H9 (cell line): ENCODE measurements at regions not wholly inside any gene's neighbourhood (a gene's known extent, or its start where the extent isn't known, plus 50 kb on each side); places are given as distances from the start of the nearest gene placed in this dataset.

Source experiments
- DNase-seq: peaks from one replicate; pipeline ENCODE4 v3.0.0-alpha.2; 2017
- H2AFZ ChIP-seq: one replicate; pipeline ENCODE4 v1.6.1; 2013; ENCODE audit warnings: mild to moderate bottlenecking, low read length, control low read depth, moderate library complexity
- H2AK5ac ChIP-seq: 2 replicates; pipeline ENCODE4 v1.6.1; 2013; ENCODE audit warnings: low read length, control low read depth, mixed read lengths; ENCODE audit not compliant: insufficient read length
- H2BK120ac ChIP-seq: one replicate; pipeline ENCODE4 v1.6.1; 2013; ENCODE audit warnings: low read depth, mild to moderate bottlenecking, low read length, control low read depth, inconsistent platforms; ENCODE audit not compliant: poor library complexity, severe bottlenecking
- H2BK12ac ChIP-seq: 2 replicates; pipeline ENCODE4 v1.6.1; 2013; ENCODE audit warnings: low read length, control low read depth, mixed read lengths, low read depth; ENCODE audit not compliant: insufficient read length
- H2BK15ac ChIP-seq: 2 replicates; pipeline ENCODE4 v1.6.1; 2013; ENCODE audit warnings: low read depth, low read length, control low read depth
- H2BK20ac ChIP-seq: one replicate; pipeline ENCODE4 v1.6.1; 2013; ENCODE audit warnings: low read depth, mild to moderate bottlenecking, low read length, control low read depth, inconsistent platforms; ENCODE audit not compliant: poor library complexity, severe bottlenecking
- H2BK5ac ChIP-seq: 2 replicates; pipeline ENCODE4 v1.6.1; 2013; ENCODE audit warnings: low read length, control low read depth, mixed read lengths; ENCODE audit not compliant: insufficient read length
- H3K14ac ChIP-seq: 2 replicates; pipeline ENCODE4 v1.6.1; 2013; ENCODE audit warnings: low read length, control low read depth; ENCODE audit not compliant: insufficient read depth
- H3K18ac ChIP-seq: 2 replicates; pipeline ENCODE4 v1.6.1; 2013; ENCODE audit warnings: low read depth, mild to moderate bottlenecking, mixed read lengths, low read length, control low read depth; ENCODE audit not compliant: insufficient read length
- H3K23ac ChIP-seq: 2 replicates; pipeline ENCODE4 v1.6.1; 2013; ENCODE audit warnings: low read length, control low read depth, mixed read lengths, low read depth; ENCODE audit not compliant: insufficient read length
- H3K23me2 ChIP-seq: 2 replicates; pipeline ENCODE4 v1.6.1; 2013; ENCODE audit warnings: low read depth, mild to moderate bottlenecking, mixed read lengths, low read length, control low read depth; ENCODE audit not compliant: insufficient read length, poor library complexity, severe bottlenecking
- H3K27ac ChIP-seq: 2 replicates; pipeline ENCODE4 v1.5.1; 2013; ENCODE audit warnings: low read length, control low read depth, mixed read lengths, low read depth; ENCODE audit not compliant: insufficient read length
- H3K27me3 ChIP-seq: 2 replicates; pipeline ENCODE4 v1.6.1; 2013; ENCODE audit warnings: low read length, control low read depth, inconsistent platforms; ENCODE audit not compliant: insufficient read depth
- H3K4ac ChIP-seq: 2 replicates; pipeline ENCODE4 v1.6.1; 2013; ENCODE audit warnings: low read depth, mild to moderate bottlenecking, control low read depth, inconsistent platforms, low read length, moderate library complexity
- H3K4me1 ChIP-seq: 2 replicates; pipeline ENCODE4 v1.6.1; 2013; ENCODE audit warnings: low read length, control low read depth, inconsistent platforms; ENCODE audit not compliant: insufficient read depth
- H3K4me2 ChIP-seq: 2 replicates; pipeline ENCODE4 v1.6.1; 2013; ENCODE audit warnings: low read length, control low read depth, mixed read lengths; ENCODE audit not compliant: insufficient read length, insufficient read depth
- H3K56ac ChIP-seq: 2 replicates; pipeline ENCODE4 v1.6.1; 2013; ENCODE audit warnings: low read depth, mild to moderate bottlenecking, mixed read lengths, low read length, control low read depth; ENCODE audit not compliant: insufficient read length
- H3K79me1 ChIP-seq: 2 replicates; pipeline ENCODE4 v1.6.1; 2013; ENCODE audit warnings: low read depth, mild to moderate bottlenecking, moderate library complexity, low read length, control low read depth, inconsistent platforms; ENCODE audit not compliant: insufficient read depth, poor library complexity, severe bottlenecking
- H3K79me2 ChIP-seq: 2 replicates; pipeline ENCODE4 v1.6.1; 2013; ENCODE audit warnings: low read length, control low read depth, inconsistent platforms; ENCODE audit not compliant: insufficient read depth
- H3K9ac ChIP-seq: 2 replicates; pipeline ENCODE4 v1.6.1; 2013; ENCODE audit warnings: low read length, control low read depth, mixed read lengths; ENCODE audit not compliant: insufficient read length; ENCODE audit errors: extremely low read depth
- H3K9me3 ChIP-seq: one replicate; pipeline ENCODE4 v1.6.1; 2013; ENCODE audit warnings: low read depth, low read length, inconsistent platforms; ENCODE audit not compliant: control insufficient read depth
- H3T11ph ChIP-seq: one replicate; pipeline ENCODE4 v1.6.1; 2013; ENCODE audit warnings: mild to moderate bottlenecking, low read length, control low read depth, inconsistent platforms
- H4K20me1 ChIP-seq: one replicate; pipeline ENCODE4 v1.6.1; 2013; ENCODE audit not compliant: control insufficient read depth, insufficient read length, insufficient read depth
- H4K5ac ChIP-seq: 2 replicates; pipeline ENCODE4 v1.6.1; 2013; ENCODE audit warnings: low read depth, mild to moderate bottlenecking, mixed read lengths, low read length, control low read depth; ENCODE audit not compliant: insufficient read length
- H4K8ac ChIP-seq: replicated peaks from 2 replicates; pipeline ENCODE4 v1.6.1; 2013; ENCODE audit warnings: low read length, control low read depth, mixed read lengths, low read depth; ENCODE audit not compliant: insufficient read length
- H4K91ac ChIP-seq: 2 replicates; pipeline ENCODE4 v1.6.1; 2013; ENCODE audit warnings: low read depth, mild to moderate bottlenecking, moderate library complexity, mixed read lengths, low read length, control low read depth; ENCODE audit not compliant: insufficient read length
- H3K27ac Mint-ChIP-seq, 3 experiments: 2 replicates in 2 of 3; 3 replicates in 1 of 3; pipeline ENCODE4 v1.8.0; 2020 to 2021; ENCODE audit warnings: mixed read lengths in 3 of 3, mild to moderate bottlenecking in 1 of 3, moderate library complexity in 1 of 3
- H3K27me3 Mint-ChIP-seq: 2 replicates; pipeline ENCODE4 v1.8.0; 2021; ENCODE audit warnings: low read depth, mild to moderate bottlenecking, moderate library complexity, mixed read lengths
- H3K36me3 Mint-ChIP-seq, 3 experiments: 2 replicates in 2 of 3; 3 replicates in 1 of 3; pipeline ENCODE4 v1.8.0; 2020 to 2021; ENCODE audit warnings: low read depth in 3 of 3, mixed read lengths in 3 of 3; ENCODE audit not compliant: insufficient read depth in 1 of 3
- H3K4me1 Mint-ChIP-seq, 2 experiments: 2 replicates each; pipeline ENCODE4 v1.8.0; 2020; ENCODE audit warnings: mixed read lengths in 2 of 2
- H3K4me3 Mint-ChIP-seq, 2 experiments: 2 replicates in 1 of 2; 3 replicates in 1 of 2; pipeline ENCODE4 v1.8.0; 2020 to 2021; ENCODE audit warnings: mild to moderate bottlenecking in 2 of 2, mixed read lengths in 2 of 2, moderate library complexity in 1 of 2
- H3K9me3 Mint-ChIP-seq, 2 experiments: 2 replicates in 1 of 2; 3 replicates in 1 of 2; pipeline ENCODE4 v1.8.0; 2020; ENCODE audit warnings: mild to moderate bottlenecking in 2 of 2, mixed read lengths in 2 of 2, moderate library complexity in 1 of 2
- CTCF ChIP-seq: fragments of 200-600 bp; sonication (generic); conservative IDR thresholded peaks from 3 replicates; pipeline ENCODE4 v1.8.0; 2021; ENCODE audit warnings: antibody characterized with exemption, mild to moderate bottlenecking
- WGBS: extraction: QIAGEN DNeasy Blood & Tissue Kit; methylation state at CpG from one replicate; pipeline ENCODE4 v1.1.7; 2013; ENCODE audit warnings: missing lambda C conversion rate, low lambda C conversion rate, mixed read lengths; ENCODE audit not compliant: insufficient read length; ENCODE audit errors: extremely low coverage; 5-methylcytosine and 5-hydroxymethylcytosine counted together

DNA sequence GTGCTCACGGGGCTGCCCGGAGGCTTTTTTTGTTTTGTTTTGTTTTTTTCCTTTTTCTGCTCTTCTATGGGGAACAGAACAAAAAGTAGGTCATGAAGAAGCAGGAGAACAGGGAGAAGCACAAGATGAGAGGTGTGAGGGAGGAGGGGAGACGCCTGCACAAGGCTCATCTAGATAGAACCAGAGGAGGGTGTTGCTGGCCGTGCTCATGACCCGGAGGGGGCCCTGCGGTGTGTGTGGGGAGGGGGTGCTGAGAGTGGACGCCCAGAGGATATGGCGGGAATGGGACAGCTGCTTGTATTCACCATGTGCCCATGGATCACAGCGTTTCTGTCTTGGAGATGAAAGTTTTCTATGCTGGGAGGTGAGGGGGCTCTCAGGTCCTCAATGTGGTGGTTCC is 183.7 kb downstream of the FOXL1 start:
- Histone ChIP-seq H4K8ac (no peak overlapping the region), H3K9me3 (no peaks in the 10 kb centered on the region), H3K14ac (no peak overlapping the region), H4K5ac (no peak overlapping the region), H2AFZ (no peak overlapping the region), H2BK12ac (no peak overlapping the region), H3K79me1 (no peaks in the 10 kb centered on the region), H3K27me3 (no peaks in the 10 kb centered on the region; the same call in 1 of the 2 replicates), H3K9ac (no peak overlapping the region), H3K4me1 (peaks cover 7% of the 10 kb centered on the region; the same call in 1 of the 2 replicates), H2BK15ac (no peak overlapping the region), H3K27ac (no peak overlapping the region), H2BK20ac (no peak overlapping the region), H2BK5ac (no peak overlapping the region), H2AK5ac (no peak overlapping the region), H4K20me1 (no peaks in the 10 kb centered on the region), H3K4ac (no peak overlapping the region), H4K91ac (no peak overlapping the region), H3K56ac (no peak overlapping the region), H3K79me2 (no peaks in the 10 kb centered on the region), H3K4me2 (no peak overlapping the region), H3K18ac (no peak overlapping the region), H2BK120ac (no peak overlapping the region), H3K23ac (no peak overlapping the region), H3K23me2 (no peaks in the 10 kb centered on the region), H3T11ph (no peak overlapping the region)
- no CpG with 5 or more reads among the region's 9 CpGs for WGBS
- Mint-ChIP-seq H3K9me3 (peaks cover 0 to 7% of the 10 kb centered on the region in 2 experiments; a peak in 1 of 5 replicates), H3K27me3 (peaks cover 10% of the 10 kb centered on the region), H3K4me3 (no peak overlapping the region), H3K27ac (no peak overlapping the region), H3K36me3 (no peaks in the 10 kb centered on the region), H3K4me1 (peaks cover 40 to 54% of the 10 kb centered on the region in 2 experiments)
- no peak for TF ChIP-seq CTCF
- no peak for DNase-seq
